Activated CD4-positive, alpha-beta T cell treated with anti-CD3 and anti-CD28 coated beads, Interleukin-2, Interleukin-6, amounts not matched to agents 100 ng/mL and 50 ng/mL, durations not matched to agents 16 hours and 8 hours (primary cell): ENCODE measurements at regions not wholly inside any gene's neighbourhood (a gene's known extent, or its start where the extent isn't known, plus 50 kb on each side); places are given as distances from the start of the nearest gene placed in this dataset.

Experiments used
- DNase-seq: peaks from one replicate; pipeline ENCODE4 v3.0.0-alpha.2; 2020

GRCh38 chr16:64403352-64403751, 718.5 kb downstream of the CDH11 start:
- DNase-seq = no peak

DNA sequence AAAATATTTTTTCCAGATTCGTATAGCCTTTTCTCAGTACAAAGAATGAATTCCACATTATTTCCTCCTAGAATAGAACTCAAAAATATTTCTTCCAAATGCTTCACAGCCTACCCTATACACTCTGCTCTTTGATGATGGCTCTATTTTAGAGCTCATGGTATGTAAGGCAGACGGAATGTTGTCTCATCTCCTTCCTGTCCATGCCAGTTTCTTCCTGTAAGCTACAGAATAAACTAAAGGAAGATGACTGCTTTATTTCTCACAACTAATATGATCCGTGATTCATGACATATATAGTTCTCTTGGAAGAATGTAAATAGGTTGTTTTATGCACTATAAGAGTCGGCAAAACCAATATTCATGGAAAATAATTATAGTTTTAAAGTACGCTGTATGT, 723.1 kb downstream of the CDH11 start:
- no peak for DNase-seq

- no peak for DNase-seq
Observed at GRCh38 chr16:64397945-64398508, 723.8 kb downstream of the CDH11 start.

DNA sequence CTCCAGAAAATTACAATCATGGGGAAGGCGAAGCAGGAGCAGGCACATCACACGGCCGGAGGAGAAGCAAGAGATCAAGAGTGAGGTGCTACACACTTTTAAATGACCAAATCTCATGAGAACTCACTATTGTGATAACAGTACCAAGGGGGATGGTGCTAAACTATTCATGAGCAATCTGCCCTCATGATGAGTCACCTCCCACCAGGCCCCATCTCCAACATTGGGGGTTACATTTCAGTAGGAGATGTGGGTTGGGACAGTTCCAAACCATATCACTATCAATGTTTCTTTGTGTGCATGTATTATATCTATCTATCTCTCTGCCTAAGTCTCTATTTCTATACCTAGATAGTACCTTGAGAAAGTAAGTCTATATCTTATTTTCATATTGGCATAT, 724.8 kb downstream of the CDH11 start:
- no peak for DNase-seq

DNA sequence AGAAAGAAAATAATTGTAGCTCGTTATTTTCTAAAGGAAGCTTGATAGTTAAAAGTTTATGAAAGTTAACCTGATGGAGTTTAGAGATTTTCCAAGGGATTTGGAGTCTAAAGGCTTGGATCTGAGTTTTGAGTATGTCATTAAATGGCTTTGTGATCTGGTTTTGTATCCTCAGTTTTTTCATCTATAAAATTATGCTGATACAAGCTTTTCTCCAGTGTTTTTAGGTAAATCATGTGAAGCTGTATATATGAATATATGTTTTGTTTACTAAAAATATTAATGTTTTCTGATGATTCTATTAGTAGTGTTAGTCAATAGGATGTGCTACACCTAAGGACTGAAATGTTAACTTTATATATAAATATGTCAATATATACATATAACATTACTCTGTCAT, 727.8 kb downstream of the CDH11 start:
- DNase-seq = no peak

DNA sequence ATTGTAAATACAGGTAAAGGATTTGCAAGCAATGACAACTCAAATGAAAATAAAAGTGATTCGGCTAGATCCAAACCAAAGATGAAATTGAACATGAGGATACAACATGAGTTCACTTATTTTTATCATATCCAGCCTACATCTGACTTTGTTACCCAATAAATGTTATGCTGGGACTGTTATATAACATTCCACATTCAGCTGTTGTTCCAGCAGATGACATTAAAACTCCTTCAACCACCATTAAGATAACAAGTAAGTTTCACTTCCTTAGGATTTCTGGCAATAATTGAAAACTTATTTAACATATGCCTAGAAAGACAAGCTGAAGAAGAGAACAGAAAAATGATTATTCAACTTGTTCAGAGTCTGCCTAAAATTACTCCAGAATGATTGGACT, 729.4 kb downstream of the CDH11 start:
- no peak for DNase-seq

DNA sequence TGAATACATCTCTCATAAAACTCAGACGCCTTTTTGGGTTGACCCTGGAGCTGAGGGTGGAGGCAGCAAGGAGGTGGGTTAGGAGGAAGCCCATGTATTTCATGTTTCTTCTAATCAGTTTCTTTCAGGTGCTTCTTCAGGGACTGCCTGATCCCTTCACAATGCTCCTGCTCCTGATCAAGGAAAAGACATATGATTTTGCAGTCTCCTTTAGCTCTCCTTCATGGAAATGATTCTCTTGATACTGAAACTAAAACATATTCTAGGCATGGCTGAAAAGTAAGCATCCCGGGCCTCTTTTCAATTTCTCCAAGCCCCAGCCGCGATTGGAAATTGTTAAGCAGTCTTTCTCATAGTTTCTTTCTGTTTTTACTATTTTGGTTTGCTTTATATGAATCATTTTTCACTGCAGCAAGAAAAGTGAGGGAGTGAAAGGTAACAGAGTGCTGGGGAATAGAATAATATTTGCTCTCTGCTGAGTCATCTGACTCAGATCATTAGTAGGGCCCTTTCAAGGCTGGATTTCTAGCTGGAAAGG, 730.7 kb downstream of the CDH11 start:
- DNase-seq = no peak

GRCh38 chr16:64390102-64390501, 731.8 kb downstream of the CDH11 start:
- no peak for DNase-seq

- no peak for DNase-seq
Observed at GRCh38 chr16:64384636-64385035, 737.2 kb downstream of the CDH11 start.

GRCh38 chr16:64381979-64382378, 739.9 kb downstream of the CDH11 start:
- DNase-seq = no peak

DNA sequence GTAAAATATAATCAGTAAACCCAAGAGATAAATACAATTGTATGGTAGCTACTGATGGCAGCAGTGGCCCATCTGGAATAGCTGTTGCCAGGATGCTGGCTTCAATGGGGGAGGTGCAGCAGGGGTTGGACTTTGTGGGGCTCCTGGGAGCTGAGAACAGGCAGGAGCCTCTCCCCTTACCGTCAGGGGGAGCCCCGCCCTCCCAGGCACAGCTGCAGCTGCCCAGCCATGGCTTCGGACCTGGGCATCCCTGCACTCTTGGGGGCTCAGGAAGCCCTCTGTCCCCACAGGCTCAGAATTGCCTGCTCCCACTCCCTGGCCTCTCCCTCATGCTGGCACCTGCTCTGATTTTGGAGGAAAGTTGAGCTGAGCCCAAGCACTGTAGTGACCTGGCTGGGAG, 741.1 kb downstream of the CDH11 start:
- no peak for DNase-seq

DNA sequence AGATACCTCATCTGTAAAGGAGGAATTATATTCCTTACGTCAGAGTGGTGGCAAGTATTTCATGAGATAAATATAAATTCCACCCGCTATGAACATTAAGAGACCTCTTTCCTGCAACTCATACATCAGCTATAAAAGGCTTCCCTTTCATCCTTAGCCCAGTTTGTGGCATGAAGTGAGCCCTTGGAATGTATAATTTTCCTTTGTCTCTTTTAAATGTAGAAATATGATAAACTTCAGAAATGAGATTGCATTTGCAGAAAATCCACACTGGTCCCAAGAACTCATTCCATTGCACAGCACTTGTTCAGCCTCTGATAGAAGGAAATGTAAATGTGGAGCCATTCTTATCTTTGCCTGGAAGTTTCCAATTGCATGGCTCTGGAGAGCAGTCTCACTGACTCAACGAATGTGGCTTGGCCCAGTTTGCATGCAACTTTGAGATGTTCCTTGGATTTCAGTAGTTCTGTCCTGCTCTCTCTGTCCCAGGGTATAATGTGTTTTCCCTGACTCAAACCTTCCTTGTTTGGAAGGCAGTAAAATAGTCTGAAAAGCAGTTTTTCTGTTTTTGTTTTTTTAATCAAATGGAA, 746.4 kb downstream of the CDH11 start:
- DNase-seq = no peak

- no peak for DNase-seq
Observed at GRCh38 chr16:64370112-64370511, 751.8 kb downstream of the CDH11 start.

DNA sequence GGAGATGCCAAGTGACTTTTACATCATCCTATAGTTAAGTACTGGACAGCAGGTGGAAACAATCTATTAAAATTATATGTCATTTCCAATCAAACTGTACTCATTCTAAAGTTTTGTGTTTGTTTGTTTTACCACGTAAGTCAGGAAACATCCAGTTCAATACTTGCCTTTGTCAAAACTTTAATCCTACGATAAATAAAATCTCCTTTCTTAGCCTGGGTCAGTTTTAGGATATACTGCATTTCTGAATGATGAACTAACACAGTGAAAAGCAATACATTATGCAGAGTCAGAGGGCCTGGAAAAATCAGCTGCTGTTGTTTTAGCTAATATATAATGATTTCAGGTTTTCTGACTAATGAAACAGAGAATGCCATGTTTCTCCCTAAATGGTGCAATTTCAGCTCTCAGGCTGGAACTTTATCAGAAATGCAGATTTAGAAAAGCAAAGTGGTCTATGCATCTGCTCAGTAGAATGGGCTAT, 756.4 kb downstream of the CDH11 start:
- no peak for DNase-seq

DNA sequence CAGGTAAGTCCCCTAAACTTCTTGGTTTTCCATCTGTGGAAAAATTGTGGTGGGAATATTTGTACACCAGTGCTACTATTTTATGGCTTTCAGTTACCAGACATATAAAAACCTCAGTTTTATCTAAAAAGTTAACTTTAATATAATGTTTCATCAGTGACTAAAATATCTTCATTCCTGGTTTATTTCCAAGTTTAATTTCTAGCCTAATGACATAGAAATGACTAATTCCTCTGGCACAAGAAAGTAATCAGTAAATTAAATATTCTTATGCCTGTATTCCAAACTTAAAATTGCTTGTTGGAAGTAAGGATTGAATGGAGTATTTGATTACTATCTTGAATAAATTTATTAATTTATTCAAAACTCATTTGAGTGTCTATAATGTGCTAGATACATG, 757.0 kb downstream of the CDH11 start:
- no peak for DNase-seq

DNA sequence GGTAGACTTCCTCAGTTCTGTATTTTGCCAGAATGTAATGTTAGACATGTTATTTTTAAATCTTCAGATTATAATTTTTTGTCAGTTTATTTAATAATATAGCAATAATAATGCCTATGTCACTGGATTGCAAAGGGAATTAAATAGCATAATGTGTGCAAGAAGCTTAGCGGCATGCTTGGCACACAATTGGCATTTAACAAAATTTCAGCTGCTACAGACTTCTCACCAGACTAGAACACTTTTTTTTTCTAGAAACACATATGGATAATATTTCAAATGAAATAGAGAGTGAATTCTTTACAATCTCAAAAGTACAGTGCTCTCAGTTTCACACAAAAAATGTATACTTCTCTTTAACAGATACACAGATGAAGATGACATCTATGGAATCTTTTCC, 757.4 kb downstream of the CDH11 start:
- DNase-seq = no peak

- DNase-seq = no peak
Observed at GRCh38 chr16:64364016-64364415, 757.8 kb downstream of the CDH11 start.

GRCh38 chr16:64363039-64363438, 758.8 kb downstream of the CDH11 start:
- DNase-seq = no peak

DNA sequence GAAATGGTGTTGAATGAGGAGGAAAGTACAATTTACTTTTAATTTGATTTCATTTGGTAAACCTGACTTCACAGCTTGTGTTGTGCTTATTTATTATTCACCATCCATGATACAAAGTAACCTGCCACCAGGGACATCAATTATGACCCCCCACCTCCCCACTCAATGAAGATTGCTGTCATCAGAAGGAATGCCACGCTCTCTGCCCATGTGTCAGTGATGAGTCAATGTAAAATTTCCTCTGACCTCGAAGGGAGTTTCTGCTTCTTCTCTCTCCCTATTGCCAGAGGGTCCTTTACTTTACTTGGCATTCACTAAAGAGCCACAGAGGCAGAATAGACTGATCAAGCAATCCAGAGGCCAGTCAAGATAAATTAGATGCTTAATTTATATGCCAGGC, 759.7 kb downstream of the CDH11 start:
- DNase-seq = no peak

GRCh38 chr16:64361753-64362152, 760.1 kb downstream of the CDH11 start:
- no peak for DNase-seq

DNA sequence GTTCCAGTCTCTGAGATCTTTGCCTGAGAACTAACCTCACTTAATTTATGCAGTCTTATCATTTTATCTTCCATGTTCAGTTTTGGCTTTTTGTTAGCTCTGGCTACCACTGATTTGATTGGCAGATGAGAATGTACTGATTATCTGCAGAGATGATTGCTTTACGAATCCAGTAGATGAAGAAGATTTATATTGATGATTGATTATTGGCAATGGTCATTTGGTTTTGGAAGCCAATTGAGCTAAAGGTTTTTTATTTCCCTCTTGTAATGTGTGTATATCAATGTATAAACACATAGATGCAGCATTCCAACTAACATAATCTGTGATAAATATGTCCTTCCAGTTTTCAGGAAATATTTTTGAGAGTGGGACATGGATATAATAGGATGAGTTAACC, 763.6 kb downstream of the CDH11 start:
- no peak for DNase-seq

GRCh38 chr16:64356267-64356666, 765.6 kb downstream of the CDH11 start:
- DNase-seq = no peak

DNA sequence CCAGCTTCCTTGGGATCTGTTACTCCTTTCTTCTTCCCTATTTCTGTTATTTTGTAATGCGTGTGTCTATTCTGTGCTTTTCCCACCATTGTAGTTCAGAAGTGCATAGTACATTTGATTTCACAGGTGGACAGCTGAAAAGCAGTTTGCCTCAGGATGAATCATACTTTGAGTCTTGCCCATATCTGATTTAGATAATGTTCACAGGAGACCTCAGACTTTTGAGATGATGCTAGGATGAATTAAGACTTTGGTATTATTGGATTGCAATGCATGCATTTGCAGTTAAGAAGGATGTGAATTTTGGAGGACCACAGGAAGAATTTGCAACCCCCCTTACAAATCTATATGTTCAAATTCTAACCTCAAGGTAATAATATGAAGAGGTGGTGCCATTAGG, 769.6 kb downstream of the CDH11 start:
- DNase-seq = no peak

- no peak for DNase-seq
Observed at GRCh38 chr16:64351121-64351520, 770.7 kb downstream of the CDH11 start.

DNA sequence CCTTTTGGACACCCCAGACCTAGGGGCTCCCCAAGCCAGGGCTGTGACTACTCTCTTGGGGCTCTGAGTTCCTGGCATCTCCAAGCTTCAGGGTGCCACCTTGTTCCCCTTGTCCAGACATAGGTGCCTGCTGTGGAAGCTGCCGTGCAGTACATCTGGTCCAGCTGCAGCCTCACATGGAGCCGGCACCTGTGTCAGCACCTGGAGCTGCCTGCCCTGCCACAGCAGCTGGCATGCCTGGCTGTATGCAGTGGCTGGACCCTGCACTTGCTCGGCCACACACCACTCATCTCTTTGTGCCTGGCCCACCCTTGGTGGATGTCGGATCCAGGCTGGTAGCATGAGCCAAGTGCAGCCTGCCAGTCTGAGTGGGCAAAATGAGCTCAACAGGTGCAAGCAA, 775.8 kb downstream of the CDH11 start:
- DNase-seq = no peak
